ENCODE measurements at regions not wholly inside any gene's neighbourhood (a gene's known extent, or its start where the extent isn't known, plus 50 kb on each side); places are given as distances from the start of the nearest gene placed in this dataset.
"Not testable (repeated sequence)": the region's sequence is repeated elsewhere in the genome, so short reads cannot be mapped to it uniquely, and the experiment has no call there.

DNA sequence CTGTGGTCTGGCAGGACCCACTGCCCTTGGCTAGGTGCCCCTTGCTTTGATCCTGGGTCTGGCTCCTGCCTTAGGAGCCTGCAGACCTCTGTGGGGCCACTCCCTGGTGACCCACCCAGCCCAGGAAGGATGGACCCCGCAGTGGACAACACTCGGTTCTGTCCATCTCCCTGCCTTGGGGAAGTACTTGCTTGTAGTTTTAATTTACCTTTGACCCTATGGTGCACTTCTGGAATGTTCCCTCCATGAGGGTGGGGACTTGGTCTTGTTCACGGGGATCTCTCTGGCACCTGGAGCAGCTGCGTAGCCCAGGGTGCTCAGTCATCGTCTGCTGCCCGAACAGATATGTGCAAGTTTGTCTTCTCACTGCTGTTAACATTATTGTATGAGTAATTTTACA is 171.3 kb downstream of the TRIM43 start:
- BruUV-seq (replicated peaks); DNase-seq (ENCODE audit: low spot score); H3K36me3 ChIP-seq (ENCODE audit: insufficient read depth, low read length, poor library complexity, severe bottlenecking); H3K4me1 ChIP-seq (ENCODE audit: insufficient read depth, low read length, poor library complexity, severe bottlenecking); POLR2A ChIA-PET (ENCODE audit: low non-redundant PET); H3K27ac ChIP-seq (ENCODE audit: low read depth, low read length, poor library complexity, severe bottlenecking); H3K27me3 ChIP-seq (replicated peaks; ENCODE audit: insufficient read depth, low read depth, low read length, poor library complexity); intact Hi-C loops (cut with micrococcal nuclease; ENCODE audit: unreplicated experiment); H3K4me3 ChIP-seq (ENCODE audit: low read depth, low read length, poor library complexity, severe bottlenecking); H3K9me3 ChIP-seq (ENCODE audit: low read depth, low read length, poor library complexity, severe bottlenecking); CTCF ChIA-PET: not testable (repeated sequence)

DNA sequence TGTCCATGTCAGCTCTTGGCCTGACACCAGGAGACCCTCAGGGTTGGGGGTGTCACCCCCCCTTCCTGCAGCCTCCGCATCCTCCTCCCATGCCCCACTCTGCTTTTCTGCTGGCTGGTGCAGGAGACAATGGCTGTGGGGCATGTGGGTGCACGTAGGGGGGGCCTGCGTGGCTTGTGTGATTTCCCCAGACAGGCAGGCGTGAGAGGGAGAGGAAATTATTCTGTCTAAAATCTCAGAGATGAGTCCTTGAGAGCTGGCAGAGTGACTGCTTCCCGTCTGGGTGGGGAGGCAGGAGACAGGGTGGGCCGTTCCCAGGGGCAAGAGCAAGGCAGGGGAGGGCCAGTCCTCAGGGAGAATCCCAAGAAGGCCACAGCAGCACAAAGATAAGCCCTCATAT is 173.2 kb downstream of the TRIM43 start:
- H3K27me3 ChIP-seq (replicated peaks; ENCODE audit: insufficient read depth, low read depth, low read length, poor library complexity); H3K36me3 ChIP-seq (ENCODE audit: insufficient read depth, low read length, poor library complexity, severe bottlenecking); H3K4me3 ChIP-seq (ENCODE audit: low read depth, low read length, poor library complexity, severe bottlenecking); DNase-seq (ENCODE audit: low spot score); H3K27ac ChIP-seq (ENCODE audit: low read depth, low read length, poor library complexity, severe bottlenecking); H3K9me3 ChIP-seq (ENCODE audit: low read depth, low read length, poor library complexity, severe bottlenecking); H3K4me1 ChIP-seq (ENCODE audit: insufficient read depth, low read length, poor library complexity, severe bottlenecking); CTCF ChIA-PET; POLR2A ChIA-PET (ENCODE audit: low non-redundant PET); intact Hi-C loops (cut with micrococcal nuclease; ENCODE audit: unreplicated experiment); BruUV-seq (replicated peaks): not testable (repeated sequence)

DNA sequence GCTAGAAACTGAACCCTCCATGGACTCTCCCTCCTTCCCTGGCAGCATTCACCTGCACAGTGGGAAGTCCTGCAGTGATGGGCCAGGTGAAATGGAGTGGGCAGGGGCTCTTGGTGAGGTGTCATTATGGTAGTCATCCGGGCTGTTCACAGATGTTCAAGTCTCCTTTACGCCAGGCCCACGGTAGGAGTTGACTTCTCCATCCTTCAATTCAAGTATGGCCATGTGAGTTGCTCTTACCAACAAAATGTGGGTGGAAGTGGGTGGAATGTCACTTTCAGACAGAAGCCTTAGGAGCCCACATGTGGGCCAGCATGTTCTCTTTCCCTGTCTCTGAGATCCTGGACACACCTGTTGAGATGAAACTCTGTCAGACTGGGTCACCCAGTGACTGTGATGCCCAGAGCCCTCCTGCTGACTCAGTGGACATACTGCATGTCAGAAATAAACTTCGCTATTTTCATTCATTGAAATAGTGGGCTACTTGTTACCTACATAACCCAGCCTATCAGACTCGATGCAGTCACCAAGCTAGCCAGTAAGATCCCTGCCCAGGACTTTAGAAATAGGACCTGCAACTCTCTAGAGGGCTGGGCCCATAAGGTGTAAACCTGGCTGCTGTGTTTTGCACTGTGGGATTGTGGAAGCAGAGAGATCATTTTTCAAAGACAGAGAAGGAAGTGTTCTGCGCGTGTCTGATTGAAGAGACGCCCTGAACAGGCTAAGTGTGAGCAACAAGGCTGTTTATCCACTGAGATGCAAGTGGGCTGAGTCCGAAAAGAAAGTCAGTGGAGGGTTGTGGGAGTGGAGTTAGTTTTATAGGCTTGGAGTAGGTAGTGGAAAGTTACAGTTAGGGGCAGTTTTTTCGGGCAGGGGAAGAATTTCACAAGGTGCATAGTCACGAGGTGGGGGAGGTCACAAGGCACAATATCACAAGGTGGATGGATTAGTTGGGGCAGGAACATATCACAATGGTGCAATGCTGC is 174.4 kb downstream of the TRIM43 start:
- intact Hi-C loops (cut with micrococcal nuclease; ENCODE audit: unreplicated experiment); BruUV-seq (replicated peaks); H3K9me3 ChIP-seq (ENCODE audit: low read depth, low read length, poor library complexity, severe bottlenecking); CTCF ChIA-PET; H3K36me3 ChIP-seq (ENCODE audit: insufficient read depth, low read length, poor library complexity, severe bottlenecking); H3K27me3 ChIP-seq (replicated peaks; ENCODE audit: insufficient read depth, low read depth, low read length, poor library complexity); H3K4me3 ChIP-seq (ENCODE audit: low read depth, low read length, poor library complexity, severe bottlenecking); H3K27ac ChIP-seq (ENCODE audit: low read depth, low read length, poor library complexity, severe bottlenecking); POLR2A ChIA-PET (ENCODE audit: low non-redundant PET); DNase-seq (ENCODE audit: low spot score); H3K4me1 ChIP-seq (ENCODE audit: insufficient read depth, low read length, poor library complexity, severe bottlenecking): not testable (repeated sequence)

DNA sequence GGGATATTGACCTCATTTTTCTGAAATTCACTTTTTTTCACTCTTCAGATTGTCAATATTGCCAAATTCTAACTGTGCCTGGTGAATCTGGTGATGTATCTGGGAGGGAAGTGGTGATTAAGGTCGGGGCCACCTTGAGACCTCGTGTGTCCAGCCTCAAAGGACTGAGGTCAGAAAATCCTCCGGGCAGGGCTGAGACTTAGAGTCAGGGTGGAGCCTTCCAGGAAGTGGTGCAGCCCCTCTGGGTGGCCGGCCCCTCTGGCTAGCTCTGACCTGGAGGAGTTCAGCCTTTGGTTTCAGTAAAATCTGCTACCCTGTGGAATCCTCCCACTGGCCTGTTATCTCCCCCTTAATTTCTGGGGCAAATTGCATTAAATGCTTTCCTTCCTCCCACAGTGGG is 175.7 kb downstream of the TRIM43 start:
- DNase-seq (ENCODE audit: low spot score); H3K4me1 ChIP-seq (ENCODE audit: insufficient read depth, low read length, poor library complexity, severe bottlenecking); CTCF ChIA-PET; POLR2A ChIA-PET (ENCODE audit: low non-redundant PET); intact Hi-C loops (cut with micrococcal nuclease; ENCODE audit: unreplicated experiment); H3K9me3 ChIP-seq (ENCODE audit: low read depth, low read length, poor library complexity, severe bottlenecking); H3K27ac ChIP-seq (ENCODE audit: low read depth, low read length, poor library complexity, severe bottlenecking); H3K27me3 ChIP-seq (replicated peaks; ENCODE audit: insufficient read depth, low read depth, low read length, poor library complexity); BruUV-seq (replicated peaks); H3K36me3 ChIP-seq (ENCODE audit: insufficient read depth, low read length, poor library complexity, severe bottlenecking); H3K4me3 ChIP-seq (ENCODE audit: low read depth, low read length, poor library complexity, severe bottlenecking): not testable (repeated sequence)

DNA sequence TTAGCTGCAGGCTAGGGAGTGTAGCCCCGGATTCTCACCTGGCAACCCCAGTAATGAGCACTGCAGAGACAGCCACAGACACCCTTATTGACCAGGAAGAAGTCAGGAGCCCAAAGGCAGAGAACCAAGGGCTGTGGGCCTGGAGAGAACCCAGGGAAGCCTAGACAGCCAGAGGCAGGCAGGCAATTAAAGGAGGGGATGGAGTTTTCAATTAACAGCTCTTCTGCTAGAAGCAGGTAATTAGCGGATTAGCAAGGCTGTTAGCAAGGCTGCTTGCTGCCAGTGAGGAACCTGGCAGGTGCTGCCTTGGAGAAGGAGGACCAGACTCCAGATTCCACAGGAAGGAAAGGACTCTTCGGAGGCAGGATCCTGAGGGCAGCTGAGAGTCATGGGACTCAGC is 176.1 kb downstream of the TRIM43 start:
- POLR2A ChIA-PET (ENCODE audit: low non-redundant PET); H3K4me1 ChIP-seq (ENCODE audit: insufficient read depth, low read length, poor library complexity, severe bottlenecking); H3K4me3 ChIP-seq (ENCODE audit: low read depth, low read length, poor library complexity, severe bottlenecking); H3K27me3 ChIP-seq (replicated peaks; ENCODE audit: insufficient read depth, low read depth, low read length, poor library complexity); H3K27ac ChIP-seq (ENCODE audit: low read depth, low read length, poor library complexity, severe bottlenecking); intact Hi-C loops (cut with micrococcal nuclease; ENCODE audit: unreplicated experiment); CTCF ChIA-PET; H3K36me3 ChIP-seq (ENCODE audit: insufficient read depth, low read length, poor library complexity, severe bottlenecking); BruUV-seq (replicated peaks); H3K9me3 ChIP-seq (ENCODE audit: low read depth, low read length, poor library complexity, severe bottlenecking); DNase-seq (ENCODE audit: low spot score): not testable (repeated sequence)

DNA sequence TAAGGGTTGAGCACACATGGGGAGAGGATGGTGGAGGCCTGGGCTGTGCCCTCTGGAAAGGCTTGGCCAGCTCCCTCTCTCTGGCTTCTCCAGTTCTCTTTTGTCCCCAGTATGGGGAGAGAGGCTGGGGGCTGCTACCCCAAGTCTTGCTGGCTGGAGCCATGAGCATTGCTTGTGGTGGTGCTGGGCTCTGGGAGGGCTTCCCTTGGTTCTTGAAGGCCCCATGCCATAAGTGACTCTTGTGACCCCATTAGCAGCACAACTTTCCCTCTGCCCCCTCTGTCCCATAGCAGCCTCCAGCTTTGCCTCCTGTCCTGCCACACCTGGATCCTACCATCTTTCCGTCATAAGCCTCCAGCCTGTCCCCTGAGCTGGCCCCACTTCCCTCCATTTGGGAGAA is 177.5 kb downstream of the TRIM43 start:
- intact Hi-C loops (cut with micrococcal nuclease; ENCODE audit: unreplicated experiment); DNase-seq (ENCODE audit: low spot score); H3K9me3 ChIP-seq (ENCODE audit: low read depth, low read length, poor library complexity, severe bottlenecking); BruUV-seq (replicated peaks); POLR2A ChIA-PET (ENCODE audit: low non-redundant PET); H3K36me3 ChIP-seq (ENCODE audit: insufficient read depth, low read length, poor library complexity, severe bottlenecking); H3K4me3 ChIP-seq (ENCODE audit: low read depth, low read length, poor library complexity, severe bottlenecking); H3K4me1 ChIP-seq (ENCODE audit: insufficient read depth, low read length, poor library complexity, severe bottlenecking); H3K27ac ChIP-seq (ENCODE audit: low read depth, low read length, poor library complexity, severe bottlenecking); H3K27me3 ChIP-seq (replicated peaks; ENCODE audit: insufficient read depth, low read depth, low read length, poor library complexity); CTCF ChIA-PET: not testable (repeated sequence)

DNA sequence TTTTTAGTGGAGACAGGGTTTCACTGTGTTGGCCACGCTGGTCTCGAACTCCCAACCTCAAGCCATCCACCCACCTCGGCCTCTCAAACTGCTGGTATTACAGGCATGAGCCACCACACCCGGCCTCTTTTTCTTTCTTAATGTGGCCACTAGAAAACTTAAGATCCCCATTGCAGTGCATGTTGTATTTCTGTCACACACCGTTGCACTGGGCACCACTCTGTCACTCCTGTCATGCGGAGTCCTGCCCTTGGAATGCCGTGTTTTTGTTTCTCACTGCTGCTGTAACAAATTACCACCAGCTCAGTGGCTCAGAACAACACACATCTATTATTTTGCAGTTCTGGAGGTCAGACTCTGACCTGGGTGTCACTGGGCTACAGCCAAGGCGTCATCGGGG is 178.9 kb downstream of the TRIM43 start:
- CTCF ChIA-PET; intact Hi-C loops (cut with micrococcal nuclease; ENCODE audit: unreplicated experiment); POLR2A ChIA-PET (ENCODE audit: low non-redundant PET); H3K27ac ChIP-seq (ENCODE audit: low read depth, low read length, poor library complexity, severe bottlenecking); DNase-seq (ENCODE audit: low spot score); H3K4me1 ChIP-seq (ENCODE audit: insufficient read depth, low read length, poor library complexity, severe bottlenecking); H3K4me3 ChIP-seq (ENCODE audit: low read depth, low read length, poor library complexity, severe bottlenecking); H3K36me3 ChIP-seq (ENCODE audit: insufficient read depth, low read length, poor library complexity, severe bottlenecking); H3K27me3 ChIP-seq (replicated peaks; ENCODE audit: insufficient read depth, low read depth, low read length, poor library complexity); H3K9me3 ChIP-seq (ENCODE audit: low read depth, low read length, poor library complexity, severe bottlenecking); BruUV-seq (replicated peaks): not testable (repeated sequence)

Measured in A673 (cell line).